22Rv1 (cell line): ENCODE measurements at regions not wholly inside any gene's neighbourhood (a gene's known extent, or its start where the extent isn't known, plus 50 kb on each side); places are given as distances from the start of the nearest gene placed in this dataset.

Source experiments
- CTCF ChIP-seq: fragments of 450-650 bp; IDR thresholded peaks from 2 replicates; pipeline ENCODE4 v1.5.1; 2017; ENCODE audit warnings: mild to moderate bottlenecking
- ZFX ChIP-seq: fragments of 450-650 bp; IDR thresholded peaks from 2 replicates; pipeline ENCODE4 v1.6.1; 2017; ENCODE audit warnings: antibody characterized with exemption, borderline replicate concordance

- no peak for TF ChIP-seq CTCF
- no peak for TF ChIP-seq ZFX
Observed at GRCh38 chr4:134934036-134934808, 732.6 kb upstream of the PABPC4L start.
